Karpas-422 (cell line): ENCODE measurements at regions not wholly inside any gene's neighbourhood (a gene's known extent, or its start where the extent isn't known, plus 50 kb on each side); places are given as distances from the start of the nearest gene placed in this dataset.

Experiments used
- DNase-seq: peaks from one replicate; pipeline ENCODE4 v3.0.0-alpha.2; 2015
- H2AFZ ChIP-seq: fragments of 200-600 bp; sonication (generic); 2 replicates; pipeline ENCODE4 v1.6.1; 2014; ENCODE audit warnings: antibody characterized with exemption, low read length, mixed read lengths
- H3K27ac ChIP-seq: fragments of 200-600 bp; sonication (generic); 2 replicates; pipeline ENCODE4 v1.5.1; 2014; ENCODE audit warnings: mild to moderate bottlenecking, low read length, moderate library complexity
- H3K27me3 ChIP-seq: fragments of 200-600 bp; sonication (generic); 2 replicates; pipeline ENCODE4 v1.6.1; 2014; ENCODE audit warnings: low read length, mixed read lengths
- H3K36me3 ChIP-seq: fragments of 200-600 bp; sonication (generic); 2 replicates; pipeline ENCODE4 v1.6.1; 2014; ENCODE audit warnings: low read length, mixed read lengths; ENCODE audit not compliant: insufficient read depth
- H3K4me1 ChIP-seq: fragments of 200-600 bp; sonication (generic); 2 replicates; pipeline ENCODE4 v1.6.1; 2014; ENCODE audit warnings: mild to moderate bottlenecking, low read length, mixed read lengths
- H3K4me2 ChIP-seq: fragments of 200-600 bp; sonication (generic); 2 replicates; pipeline ENCODE4 v1.6.1; 2014; ENCODE audit warnings: low read length, low read depth, mild to moderate bottlenecking; ENCODE audit not compliant: poor library complexity, severe bottlenecking
- H3K4me3 ChIP-seq: fragments of 200-600 bp; sonication (generic); 2 replicates; pipeline ENCODE4 v1.5.1; 2014; ENCODE audit warnings: mild to moderate bottlenecking, antibody characterized with exemption, low read length, mixed read lengths
- H3K79me2 ChIP-seq: fragments of 200-600 bp; sonication (generic); 2 replicates; pipeline ENCODE4 v1.6.1; 2014; ENCODE audit warnings: mild to moderate bottlenecking, low read length, mixed read lengths
- H3K9ac ChIP-seq: fragments of 200-600 bp; sonication (generic); 2 replicates; pipeline ENCODE4 v1.6.0; 2014; ENCODE audit warnings: low read length
- H3K9me2 ChIP-seq: fragments of 200-600 bp; sonication (generic), shearing (Covaris generic); replicated peaks from 2 replicates; pipeline ENCODE4 v1.6.0; 2014; ENCODE audit warnings: mild to moderate bottlenecking, low read length, moderate library complexity; ENCODE audit not compliant: insufficient read depth
- H3K9me3 ChIP-seq: fragments of 300-700, 200-600 bp; sonication (generic); 2 replicates; pipeline ENCODE4 v1.6.1; 2014; ENCODE audit warnings: low read length, mixed read lengths
- H4K20me1 ChIP-seq: fragments of 200-600 bp; sonication (generic); 2 replicates; pipeline ENCODE4 v1.6.1; 2014; ENCODE audit warnings: mild to moderate bottlenecking, antibody characterized with exemption, low read length, low read depth; ENCODE audit not compliant: insufficient read depth

- Histone ChIP-seq H3K27me3 (no peaks in the 10 kb centered on the region), H3K9me2 (no peaks in the 10 kb centered on the region), H3K9ac (peak overlapping the region; percentile 64), H3K4me2 (peak overlapping the region; percentile 53), H3K9me3 (no peaks in the 10 kb centered on the region), H2AFZ (peak overlapping the region; percentile 6; the same call in 1 of the 2 replicates), H3K4me3 (peak overlapping the region; percentile 16; the same call in 1 of the 2 replicates), H3K27ac (peak overlapping the region; percentile 99), H4K20me1 (no peaks in the 10 kb centered on the region), H3K36me3 (no peaks in the 10 kb centered on the region), H3K79me2 (no peaks in the 10 kb centered on the region), H3K4me1 (peaks cover 100% of the 10 kb centered on the region)
- DNase-seq, result peak; percentile 65
These were observed 127.7 kb upstream of the LRFN2 start for GRCh38 chr6:40714576-40715564.

- no peaks in the 10 kb centered on the region for H3K9me2 ChIP-seq
- H3K4me1 ChIP-seq, result peaks cover 100% of the 10 kb centered on the region
- no peak overlapping the region for H3K4me3 ChIP-seq
- H3K9me3 ChIP-seq, result no peaks in the 10 kb centered on the region
- no peaks in the 10 kb centered on the region for H4K20me1 ChIP-seq
- no peaks in the 10 kb centered on the region for H3K27me3 ChIP-seq
- peak overlapping the region; percentile 99 for H3K27ac ChIP-seq
- H3K9ac ChIP-seq, result peak overlapping the region; percentile 64
- H3K4me2 ChIP-seq, result peak overlapping the region; percentile 53
- DNase-seq, result no peak
- no peaks in the 10 kb centered on the region for H3K79me2 ChIP-seq
- no peaks in the 10 kb centered on the region for H3K36me3 ChIP-seq
- 0 out of 2 replicates have a peak overlapping the region, but pooled peaks have one; percentile 6 for H2AFZ ChIP-seq
These were observed 127.0 kb upstream of the LRFN2 start for GRCh38 chr6:40714143-40714542.

GRCh38 chr6:40713002-40713719 lies 126.0 kb upstream of the LRFN2 start:
- peak; percentile 77 for DNase-seq
- Histone ChIP-seq H3K9me2 (no peaks in the 10 kb centered on the region), H3K9me3 (no peaks in the 10 kb centered on the region), H3K4me2 (peak overlapping the region; percentile 53), H3K27ac (peak overlapping the region; percentile 99), H3K4me3 (no peak overlapping the region), H4K20me1 (no peaks in the 10 kb centered on the region), H3K36me3 (no peaks in the 10 kb centered on the region), H2AFZ (peak overlapping the region; percentile 51; the same call in 1 of the 2 replicates), H3K27me3 (no peaks in the 10 kb centered on the region), H3K4me1 (peaks cover 100% of the 10 kb centered on the region), H3K9ac (peak overlapping the region; percentile 64), H3K79me2 (no peaks in the 10 kb centered on the region)

- DNase-seq, result peak; percentile 95
- H2AFZ ChIP-seq, result no peak overlapping the region
- H3K9ac ChIP-seq, result peak overlapping the region; percentile 64
- peak overlapping the region; percentile 53 for H3K4me2 ChIP-seq
- no peaks in the 10 kb centered on the region for H3K9me3 ChIP-seq
- H3K4me1 ChIP-seq, result peaks cover 100% of the 10 kb centered on the region
- no peaks in the 10 kb centered on the region for H3K79me2 ChIP-seq
- H3K27ac ChIP-seq, result peak overlapping the region; percentile 99
- no peaks in the 10 kb centered on the region for H3K36me3 ChIP-seq
- H3K27me3 ChIP-seq, result no peaks in the 10 kb centered on the region
- peak overlapping the region; percentile 18; the same call in 1 of the 2 replicates for H3K4me3 ChIP-seq
- no peaks in the 10 kb centered on the region for H4K20me1 ChIP-seq
- H3K9me2 ChIP-seq, result no peaks in the 10 kb centered on the region
These were observed 123.6 kb upstream of the LRFN2 start for GRCh38 chr6:40710626-40711330.

GRCh38 chr6:40708049-40708448 lies 120.9 kb upstream of the LRFN2 start:
- H3K9ac ChIP-seq, result no peak overlapping the region
- no peaks in the 10 kb centered on the region for H3K9me3 ChIP-seq
- H3K4me2 ChIP-seq, result no peak overlapping the region
- no peaks in the 10 kb centered on the region for H3K27me3 ChIP-seq
- no peaks in the 10 kb centered on the region for H3K79me2 ChIP-seq
- H3K27ac ChIP-seq, result no peak overlapping the region
- no peak overlapping the region for H3K4me3 ChIP-seq
- DNase-seq, result no peak
- no peaks in the 10 kb centered on the region for H3K36me3 ChIP-seq
- peaks cover 100% of the 10 kb centered on the region for H3K4me1 ChIP-seq
- no peaks in the 10 kb centered on the region for H4K20me1 ChIP-seq
- no peaks in the 10 kb centered on the region for H3K9me2 ChIP-seq
- H2AFZ ChIP-seq, result 0 out of 2 replicates have a peak overlapping the region, but pooled peaks have one; percentile 5

- H3K79me2 ChIP-seq, result no peaks in the 10 kb centered on the region
- no peaks in the 10 kb centered on the region for H3K9me2 ChIP-seq
- peaks cover 90% of the 10 kb centered on the region for H3K4me1 ChIP-seq
- H2AFZ ChIP-seq, result no peak overlapping the region
- H3K27ac ChIP-seq, result 0 out of 2 replicates have a peak overlapping the region, but pooled peaks have one; percentile 9
- peak overlapping the region; percentile 64 for H3K4me2 ChIP-seq
- H3K27me3 ChIP-seq, result no peaks in the 10 kb centered on the region
- H3K36me3 ChIP-seq, result no peaks in the 10 kb centered on the region
- no peaks in the 10 kb centered on the region for H4K20me1 ChIP-seq
- no peak overlapping the region for H3K9ac ChIP-seq
- no peaks in the 10 kb centered on the region for H3K9me3 ChIP-seq
- no peak for DNase-seq
- H3K4me3 ChIP-seq, result no peak overlapping the region
These were observed 119.0 kb upstream of the LRFN2 start for GRCh38 chr6:40706178-40706577.

- Histone ChIP-seq H3K4me1 (peaks cover 90% of the 10 kb centered on the region), H2AFZ (0 out of 2 replicates have a peak overlapping the region, but pooled peaks have one; percentile 3), H3K4me2 (peak overlapping the region; percentile 64), H3K9me3 (no peaks in the 10 kb centered on the region), H4K20me1 (no peaks in the 10 kb centered on the region), H3K9me2 (no peaks in the 10 kb centered on the region), H3K36me3 (no peaks in the 10 kb centered on the region), H3K9ac (peak overlapping the region; percentile 13; the same call in 1 of the 2 replicates), H3K79me2 (no peaks in the 10 kb centered on the region), H3K27me3 (no peaks in the 10 kb centered on the region), H3K4me3 (no peak overlapping the region), H3K27ac (peak overlapping the region; percentile 9; the same call in 1 of the 2 replicates)
- no peak for DNase-seq
These were observed 118.2 kb upstream of the LRFN2 start for GRCh38 chr6:40705354-40705753.
